HUDEP-2 (cell line): ENCODE measurements at regions not wholly inside any gene's neighbourhood (a gene's known extent, or its start where the extent isn't known, plus 50 kb on each side); places are given as distances from the start of the nearest gene placed in this dataset.
A peak's percentile ranks its signal among the peaks of the same experiment; 100 is the strongest.

Source experiments
- DNase-seq, 76 experiments: peaks; one replicate each; lab custom pipeline; 2025; ENCODE audit not compliant: unreplicated experiment in 76 of 76; lab: John Stamatoyannopoulos, UW

DNA sequence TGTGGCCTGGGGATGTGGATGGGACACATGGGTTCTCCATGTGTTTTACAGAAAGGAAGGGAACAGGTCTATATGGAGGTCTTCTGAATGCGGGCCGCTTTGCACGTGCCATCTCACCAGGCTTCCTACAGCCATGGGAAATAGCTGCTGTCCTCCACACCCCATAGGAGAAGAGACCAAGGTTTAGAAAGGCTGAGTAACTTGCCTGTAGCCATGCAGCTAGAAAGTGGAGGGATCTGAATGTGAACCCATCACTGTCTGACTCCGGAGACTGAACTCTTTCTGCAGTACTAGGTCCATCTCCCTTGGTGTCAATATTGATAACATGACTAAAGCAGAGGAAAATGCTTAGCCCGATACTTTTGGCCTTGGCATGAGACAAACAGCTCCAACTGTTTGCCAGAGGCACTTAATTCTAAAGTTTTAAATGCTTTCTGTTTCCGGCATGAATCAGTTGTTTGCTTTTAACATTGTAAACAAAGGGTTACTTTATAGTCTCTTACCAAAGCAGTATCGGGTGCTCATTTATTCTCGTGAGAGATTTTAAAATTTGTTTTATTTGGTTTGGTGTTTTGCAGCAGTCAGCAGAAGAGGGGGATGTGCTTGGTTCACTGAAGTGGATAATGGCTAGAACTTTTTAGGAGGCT, 64.8 kb upstream of the LOXL4 start:
- no peak for DNase-seq

DNA sequence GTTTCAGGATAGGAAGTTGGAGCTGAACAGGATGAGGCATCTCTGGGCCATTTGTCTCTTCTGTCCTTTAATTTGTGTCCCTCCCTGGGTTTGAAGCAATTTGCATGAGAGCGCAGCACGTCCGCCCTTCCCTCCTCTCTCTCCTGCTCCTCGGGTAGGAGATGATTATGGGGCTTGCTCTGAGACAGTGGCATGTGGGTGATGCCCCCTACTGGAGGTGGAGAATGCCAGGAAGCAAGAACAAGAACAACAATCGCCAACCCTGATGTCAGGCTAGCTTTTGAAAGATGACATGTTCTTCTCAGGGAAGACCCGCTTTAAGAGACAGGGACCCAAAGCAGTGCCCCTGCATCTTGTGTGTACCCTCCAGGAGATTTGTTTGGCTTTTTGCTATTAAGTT, 63.9 kb upstream of the LOXL4 start:
- peak in 48 of 76 experiments; percentile 2 to 73 (median 20) for DNase-seq

DNA sequence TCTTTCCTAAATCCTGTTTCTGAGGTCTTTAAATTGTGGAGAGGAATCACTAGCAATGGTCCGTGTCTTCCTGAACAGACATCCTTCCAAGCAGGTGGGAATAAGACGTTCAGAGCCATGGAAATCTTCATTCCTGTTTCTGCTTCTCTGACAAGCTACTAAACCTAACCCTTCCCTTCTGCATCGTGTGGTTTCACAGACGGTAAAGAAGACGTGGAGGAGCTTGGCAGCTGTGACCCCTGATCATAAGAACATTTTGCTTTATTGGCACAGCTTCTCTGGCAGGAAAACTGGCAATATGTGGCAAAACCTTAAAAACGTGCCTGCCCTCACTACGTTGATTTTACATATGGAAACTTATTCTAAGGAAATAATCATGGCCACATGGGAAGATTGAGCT, 63.0 kb upstream of the LOXL4 start:
- no peak for DNase-seq

DNA sequence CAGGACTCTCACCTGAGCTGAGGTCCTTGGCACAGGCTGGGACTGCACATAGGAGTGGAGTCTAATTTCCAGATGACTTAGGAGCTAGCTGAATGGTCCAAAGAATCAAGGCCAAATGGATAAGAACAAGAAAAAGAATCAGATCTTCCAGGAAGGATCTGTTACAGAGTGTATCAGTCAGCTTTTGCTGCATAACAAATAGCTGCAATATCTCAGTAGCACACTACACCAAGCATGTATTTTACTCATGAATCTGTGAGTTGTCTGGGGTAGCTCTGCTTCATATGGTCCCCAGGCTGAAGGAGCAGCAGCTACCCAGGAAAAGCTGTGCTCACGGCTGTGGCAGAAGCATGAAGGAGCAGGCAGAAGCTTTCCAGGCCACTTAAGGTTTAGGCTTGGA, 60.6 kb upstream of the LOXL4 start:
- DNase-seq, result no peak

DNA sequence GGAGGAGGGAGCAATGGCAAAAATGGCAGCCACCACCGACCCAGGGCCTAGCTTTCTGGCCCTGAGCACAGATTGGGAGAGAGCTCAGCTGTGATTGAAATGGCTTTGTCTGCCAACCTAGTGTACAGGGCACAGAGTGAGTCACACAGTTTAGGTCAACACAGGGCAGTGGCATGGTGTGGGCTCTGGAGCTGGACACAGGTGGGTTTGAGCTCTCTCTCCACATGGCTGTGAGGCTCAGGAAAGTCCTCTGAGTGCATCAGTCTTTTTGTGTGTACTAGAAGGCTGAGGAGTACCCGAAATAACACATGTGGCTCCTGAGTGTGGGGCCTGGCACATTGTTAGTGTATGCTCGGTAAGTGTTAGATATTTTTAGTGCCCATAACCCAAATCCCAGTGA, 60.2 kb upstream of the LOXL4 start:
- DNase-seq, result no peak

DNA sequence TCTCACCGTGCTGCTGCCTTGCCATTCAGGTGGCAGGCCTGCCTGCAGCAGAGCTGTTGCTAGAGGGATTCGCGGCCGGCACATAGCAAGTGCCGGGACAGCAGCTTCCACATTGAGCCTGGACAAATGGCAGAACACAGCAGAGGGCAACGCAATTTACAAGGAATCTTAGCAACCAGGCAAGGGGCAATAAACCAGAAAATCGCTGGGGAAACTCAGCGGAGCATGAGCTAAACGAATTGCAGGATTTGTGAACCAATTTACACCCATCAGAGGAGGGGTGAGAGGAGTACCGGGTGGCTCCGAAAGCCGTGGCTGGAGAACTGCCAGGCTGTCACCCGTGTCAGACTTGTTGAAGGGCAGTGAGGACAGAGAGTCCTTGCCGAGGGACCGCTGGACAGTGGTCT, 58.6 kb upstream of the LOXL4 start:
- no peak for DNase-seq

DNA sequence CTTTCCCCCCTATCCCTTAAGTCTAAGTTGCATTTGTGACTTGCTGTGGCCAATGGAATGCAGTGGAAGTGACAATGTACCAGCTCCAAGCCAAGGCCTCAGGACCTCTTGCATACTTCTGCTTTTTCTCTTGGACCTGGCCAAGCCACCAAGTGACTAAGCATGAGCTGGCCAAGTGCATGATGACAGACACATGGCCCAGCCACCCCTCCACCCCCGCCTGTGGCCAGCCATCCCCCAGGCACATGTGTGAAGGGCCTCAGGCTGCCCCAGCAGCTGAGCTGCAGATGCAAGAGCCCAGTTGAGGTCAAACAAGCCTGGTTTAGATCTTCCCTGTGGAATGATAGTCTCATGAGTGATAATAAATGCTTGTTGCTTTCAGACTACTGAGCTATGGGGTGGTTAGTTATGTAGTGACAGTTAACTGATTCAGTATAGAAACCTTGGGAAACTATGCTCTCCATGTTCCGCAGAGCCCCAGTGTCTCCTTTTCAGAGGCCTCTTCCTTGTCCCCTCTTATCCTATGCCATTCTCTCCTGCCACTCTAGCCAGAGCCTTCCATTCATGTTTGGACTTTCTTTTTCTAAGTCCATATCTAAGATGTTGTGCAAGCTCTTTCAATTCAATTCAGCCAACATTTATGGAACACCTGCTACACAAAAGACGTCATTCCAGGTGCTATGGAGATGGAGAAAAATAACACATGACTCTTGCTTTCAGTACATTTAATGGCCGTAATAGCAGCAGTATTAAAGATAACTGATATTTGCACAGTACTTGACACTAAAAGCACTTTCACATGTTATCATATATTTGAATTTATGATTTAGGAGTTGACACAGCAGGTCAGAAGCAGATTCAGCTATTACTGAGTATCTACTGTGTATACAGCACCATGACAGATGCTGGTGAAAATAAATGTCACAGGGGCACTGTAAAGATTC, 55.5 kb upstream of the LOXL4 start:
- DNase-seq, result peak in 67 of 76 experiments; percentile 6 to 87 (median 58)

DNA sequence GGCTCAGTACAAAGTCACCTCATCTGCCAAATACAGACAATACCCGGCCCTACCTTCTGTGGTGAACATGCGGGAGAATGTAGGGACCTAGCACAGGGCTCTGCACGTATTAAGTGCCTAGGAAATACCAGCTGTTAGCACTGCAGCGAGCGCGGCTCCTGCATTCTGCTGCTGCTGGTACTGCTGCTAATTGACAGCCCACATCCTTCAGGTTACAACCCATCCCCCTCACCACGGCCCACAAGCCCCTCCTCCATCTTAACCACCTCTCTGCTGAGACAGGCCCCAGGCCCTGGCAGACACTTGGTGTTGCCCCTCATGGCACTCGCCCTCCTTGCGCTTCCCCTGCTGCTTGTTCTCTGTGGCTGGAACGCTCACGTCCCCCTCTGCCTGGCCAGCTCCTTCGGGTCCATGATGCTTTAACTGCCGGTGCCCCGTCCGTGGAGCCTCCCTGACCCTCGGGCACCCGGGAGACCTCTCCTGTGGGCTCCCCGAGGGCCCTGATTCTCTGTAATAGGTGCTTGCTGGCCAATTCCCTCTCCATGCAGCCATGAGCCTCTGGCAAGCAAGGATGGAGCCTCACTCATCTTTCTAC, 53.3 kb upstream of the LOXL4 start:
- DNase-seq, result no peak

DNA sequence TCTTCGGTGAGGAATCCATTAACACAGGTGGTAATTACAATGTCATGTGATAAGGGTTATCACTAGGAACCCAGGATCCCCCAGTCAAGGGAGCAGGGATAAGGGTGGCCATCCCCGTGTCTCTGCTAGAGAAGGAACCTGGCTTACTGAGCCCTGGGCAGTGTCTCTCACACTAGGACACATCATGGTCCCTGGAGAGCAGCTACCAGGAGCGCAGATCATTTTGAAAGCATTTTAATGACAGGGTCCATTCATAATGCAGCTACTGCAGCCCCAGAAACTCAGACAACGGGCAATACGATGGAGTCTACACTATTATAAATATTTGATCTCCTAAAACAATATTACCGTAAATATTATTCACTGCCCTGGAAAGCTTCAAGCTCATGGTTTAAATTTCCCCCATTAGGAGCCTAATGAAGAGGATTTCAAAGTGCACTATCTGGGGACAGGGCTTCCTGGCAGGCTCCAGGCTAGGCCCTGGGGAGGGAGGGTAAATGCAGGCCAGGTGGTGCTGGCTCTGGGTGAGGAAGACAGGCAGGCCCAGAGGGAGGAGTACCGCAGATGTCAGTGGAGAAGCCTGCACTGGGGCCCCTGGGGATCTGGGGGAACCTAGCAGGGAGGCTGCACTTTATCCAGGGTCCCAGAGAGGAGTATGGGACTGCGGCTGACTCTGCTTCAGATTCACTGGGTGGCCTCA, 52.6 kb upstream of the LOXL4 start:
- no peak for DNase-seq

DNA sequence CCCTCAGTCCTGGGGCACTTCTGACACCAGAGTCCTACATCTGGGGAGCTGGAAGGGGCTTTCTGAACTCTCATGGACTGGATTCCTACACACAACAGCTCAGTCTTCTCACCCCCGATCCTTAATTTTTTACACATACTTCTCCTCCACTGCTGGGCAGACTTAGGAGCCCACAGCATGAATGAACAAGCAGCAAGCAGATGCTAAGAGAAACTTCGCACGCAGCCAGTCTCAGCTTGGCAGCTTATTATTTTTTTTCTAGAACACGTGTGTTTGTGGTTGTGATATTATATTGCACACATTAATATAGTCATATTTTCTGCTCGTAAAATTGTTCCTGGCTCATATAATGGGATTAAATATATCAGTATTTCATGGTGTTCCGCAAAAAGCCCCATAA, 50.9 kb upstream of the LOXL4 start:
- DNase-seq, result no peak
